Mesenchymal stem cell (in vitro differentiated cells and primary cell): ENCODE measurements at regions not wholly inside any gene's neighbourhood (a gene's known extent, or its start where the extent isn't known, plus 50 kb on each side); places are given as distances from the start of the nearest gene placed in this dataset.
A peak's percentile ranks its signal among the peaks of the same experiment; 100 is the strongest.

Source experiments
- DNase-seq: peaks from one replicate; pipeline ENCODE4 v3.0.0-alpha.2; 2013
- H2AFZ ChIP-seq: one replicate; pipeline ENCODE4 v1.6.1; 2013; ENCODE audit warnings: low read depth, mild to moderate bottlenecking, control low read depth, inconsistent platforms, low read length, moderate library complexity
- H2AK5ac ChIP-seq: 2 replicates; pipeline ENCODE4 v1.6.1; 2013; ENCODE audit warnings: low read length, moderate library complexity, mild to moderate bottlenecking, inconsistent platforms; ENCODE audit not compliant: severe bottlenecking
- H2BK120ac ChIP-seq: one replicate; pipeline ENCODE4 v1.6.1; 2013; ENCODE audit warnings: low read depth, mild to moderate bottlenecking, inconsistent platforms, low read length, moderate library complexity
- H2BK12ac ChIP-seq, 2 experiments: one replicate each; pipeline ENCODE4 v1.6.1; 2013; ENCODE audit warnings: inconsistent platforms in 2 of 2, low read length in 2 of 2, mild to moderate bottlenecking in 2 of 2, moderate library complexity in 2 of 2, control low read depth in 1 of 2
- H2BK15ac ChIP-seq: one replicate; pipeline ENCODE4 v1.6.1; 2013; ENCODE audit warnings: mild to moderate bottlenecking, low read depth, inconsistent platforms; ENCODE audit not compliant: poor library complexity, severe bottlenecking
- H2BK5ac ChIP-seq: 2 replicates; pipeline ENCODE4 v1.6.1; 2013; ENCODE audit warnings: low read depth, mild to moderate bottlenecking, low read length, control low read depth, inconsistent platforms; ENCODE audit not compliant: poor library complexity, severe bottlenecking
- H3K14ac ChIP-seq, 2 experiments: one replicate each; pipeline ENCODE4 v1.6.1; 2013; ENCODE audit warnings: inconsistent platforms in 2 of 2, low read length in 2 of 2, control low read depth in 1 of 2, mild to moderate bottlenecking in 1 of 2, moderate library complexity in 1 of 2
- H3K18ac ChIP-seq, 2 experiments: one replicate each; pipeline ENCODE4 v1.6.1; 2013; ENCODE audit warnings: inconsistent platforms in 2 of 2, low read length in 2 of 2, control low read depth in 1 of 2, low read depth in 1 of 2, mild to moderate bottlenecking in 1 of 2
- H3K23ac ChIP-seq, 2 experiments: one replicate each; pipeline ENCODE4 v1.6.1; 2013; ENCODE audit warnings: inconsistent platforms in 2 of 2, low read length in 2 of 2, mild to moderate bottlenecking in 2 of 2, moderate library complexity in 2 of 2, control low read depth in 1 of 2
- H3K27ac ChIP-seq: 2 replicates; pipeline ENCODE4 v1.5.1; 2013; ENCODE audit warnings: mild to moderate bottlenecking, moderate library complexity, low read length, control low read depth, inconsistent platforms; ENCODE audit not compliant: poor library complexity, severe bottlenecking
- H3K27me3 ChIP-seq, 2 experiments: 2 replicates each; pipeline versions ENCODE4 v1.6.1 to v1.7.0; 2013; ENCODE audit warnings: low read length in 2 of 2, mild to moderate bottlenecking in 2 of 2, moderate library complexity in 2 of 2, control low read depth in 1 of 2, inconsistent platforms in 1 of 2; ENCODE audit not compliant: control insufficient read depth in 1 of 2, insufficient read depth in 1 of 2
- H3K36me3 ChIP-seq, 2 experiments: 2 replicates each; pipeline versions ENCODE4 v1.6.1 to v1.7.0; 2013; ENCODE audit warnings: low read length in 2 of 2, control low read depth in 1 of 2, inconsistent platforms in 1 of 2, low read depth in 1 of 2, mild to moderate bottlenecking in 1 of 2; ENCODE audit not compliant: insufficient read depth in 2 of 2, control insufficient read depth in 1 of 2
- H3K4ac ChIP-seq, 2 experiments: one replicate each; pipeline ENCODE4 v1.6.1; 2013; ENCODE audit warnings: inconsistent platforms in 2 of 2, low read length in 2 of 2, mild to moderate bottlenecking in 2 of 2, moderate library complexity in 2 of 2, control low read depth in 1 of 2, low read depth in 1 of 2
- H3K4me1 ChIP-seq: 2 replicates; pipeline ENCODE4 v1.6.1; 2013; ENCODE audit warnings: low read depth, low read length, control low read depth; ENCODE audit not compliant: control insufficient read depth, insufficient read depth
- H3K4me2 ChIP-seq: 2 replicates; pipeline ENCODE4 v1.6.1; 2013; ENCODE audit warnings: low read length, mild to moderate bottlenecking, inconsistent platforms; ENCODE audit not compliant: poor library complexity, severe bottlenecking
- H3K4me3 ChIP-seq, 2 experiments: 2 replicates each; pipeline versions ENCODE4 v1.5.1 to v1.7.0; 2013; ENCODE audit warnings: low read length in 2 of 2, mild to moderate bottlenecking in 2 of 2, control low read depth in 1 of 2, low read depth in 1 of 2; ENCODE audit not compliant: insufficient read depth in 1 of 2
- H3K79me1 ChIP-seq: replicated peaks from 2 replicates; pipeline ENCODE4 v1.6.1; 2013; ENCODE audit warnings: mild to moderate bottlenecking, control low read depth, low read length, inconsistent platforms; ENCODE audit not compliant: poor library complexity, severe bottlenecking
- H3K9ac ChIP-seq: 2 replicates; pipeline ENCODE4 v1.7.0; 2013; ENCODE audit warnings: mild to moderate bottlenecking, low read length, moderate library complexity
- H3K9me3 ChIP-seq: 2 replicates; pipeline ENCODE4 v1.7.0; 2013; ENCODE audit warnings: mild to moderate bottlenecking, low read length; ENCODE audit not compliant: control insufficient read depth
- H4K8ac ChIP-seq: one replicate; pipeline ENCODE4 v1.6.1; 2013; ENCODE audit warnings: inconsistent platforms, mild to moderate bottlenecking, low read length, moderate library complexity
- H4K91ac ChIP-seq: one replicate; pipeline ENCODE4 v1.6.1; 2013; ENCODE audit warnings: mild to moderate bottlenecking, low read length, inconsistent platforms
- WGBS: methylation state at CpG from one replicate; pipeline ENCODE4 v1.1.7; 2013; ENCODE audit warnings: mixed read lengths; 5-methylcytosine and 5-hydroxymethylcytosine counted together

DNA sequence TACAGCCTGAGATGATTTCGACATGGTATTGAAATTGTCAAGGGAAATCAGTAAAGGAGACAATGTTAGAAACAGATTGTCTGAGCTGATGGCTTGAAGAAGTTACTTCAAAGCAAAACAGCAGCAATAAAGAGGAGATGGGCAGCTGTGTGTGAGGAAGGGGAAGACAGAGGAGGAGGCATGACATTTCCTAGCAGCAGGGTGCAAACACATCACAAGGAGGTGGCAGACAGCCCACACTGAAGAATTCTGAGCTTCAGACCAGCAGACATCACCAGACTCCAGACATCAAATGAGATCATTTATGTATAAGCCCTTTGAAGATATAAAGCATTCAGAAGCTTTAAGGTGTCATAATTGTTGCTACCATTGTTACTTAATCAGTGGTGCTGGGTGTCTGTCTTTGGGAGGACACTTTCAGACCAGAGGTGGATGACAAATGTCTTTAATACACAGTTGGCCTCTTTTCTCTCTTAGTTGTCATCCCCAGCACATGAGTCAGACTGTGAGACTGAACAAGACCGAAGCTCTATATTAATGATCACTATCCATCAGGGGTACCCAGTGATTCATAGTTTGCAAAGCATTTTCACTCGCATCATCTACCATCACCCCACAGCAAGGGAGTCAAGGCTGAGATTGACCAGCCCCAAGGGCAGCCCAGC, 203.9 kb downstream of the MINAR1 start:
- Histone ChIP-seq H3K4ac (no peak overlapping the region), H2AK5ac (no peak overlapping the region), H2BK12ac (no peak overlapping the region), H3K18ac (no peak overlapping the region), H3K4me2 (no peak overlapping the region), H3K4me1 (peaks cover 13% of the 10 kb centered on the region), H4K8ac (no peak overlapping the region), H3K27ac (no peak overlapping the region), H3K23ac (no peak overlapping the region), H4K91ac (no peak overlapping the region), H2AFZ (no peak overlapping the region), H3K36me3 (no peaks in the 10 kb centered on the region), H3K9me3 (peaks cover 3% of the 10 kb centered on the region), H3K79me1 (no peaks in the 10 kb centered on the region), H2BK15ac (no peak overlapping the region), H2BK5ac (no peak overlapping the region), H3K9ac (no peak overlapping the region), H3K4me3 (no peak overlapping the region), H3K14ac (no peak overlapping the region), H2BK120ac (no peak overlapping the region), H3K27me3 (no peaks in the 10 kb centered on the region)
- no peak for DNase-seq
- WGBS, result 40% methylated on average over 3 of the region's 3 CpGs

GRCh38 chr15:79640206-79640605, 208.1 kb downstream of the MINAR1 start:
- peak; percentile 63 for DNase-seq
- Histone ChIP-seq H2BK12ac (no peak overlapping the region), H2BK120ac (no peak overlapping the region), H3K9me3 (peaks cover 8% of the 10 kb centered on the region), H2AK5ac (no peak overlapping the region), H3K14ac (no peak overlapping the region), H2AFZ (peak overlapping the region; percentile 30), H3K23ac (no peak overlapping the region), H4K8ac (no peak overlapping the region), H4K91ac (no peak overlapping the region), H3K4ac (no peak overlapping the region), H3K9ac (no peak overlapping the region), H3K79me1 (no peaks in the 10 kb centered on the region), H2BK15ac (no peak overlapping the region), H3K18ac (no peak overlapping the region), H3K36me3 (no peaks in the 10 kb centered on the region), H3K4me2 (no peak overlapping the region), H3K4me3 (no peak overlapping the region), H3K27ac (peak overlapping the region; percentile 33), H3K27me3 (no peaks in the 10 kb centered on the region), H2BK5ac (no peak overlapping the region), H3K4me1 (peaks cover 10% of the 10 kb centered on the region)
- 24% methylated on average over 3 of the region's 3 CpGs for WGBS

- Histone ChIP-seq H3K79me1 (no peaks in the 10 kb centered on the region), H3K4ac (no peak overlapping the region), H3K18ac (no peak overlapping the region), H3K27me3 (no peaks in the 10 kb centered on the region), H3K4me1 (peaks cover 6% of the 10 kb centered on the region), H3K4me2 (no peak overlapping the region), H3K23ac (no peak overlapping the region), H2BK5ac (no peak overlapping the region), H2BK12ac (no peak overlapping the region), H4K91ac (no peak overlapping the region), H2BK120ac (no peak overlapping the region), H3K9me3 (peaks cover 14% of the 10 kb centered on the region), H3K14ac (no peak overlapping the region), H2AK5ac (no peak overlapping the region), H3K4me3 (no peak overlapping the region), H3K9ac (peak overlapping the region; percentile 5), H2AFZ (no peak overlapping the region), H3K27ac (no peak overlapping the region), H2BK15ac (no peak overlapping the region), H3K36me3 (no peaks in the 10 kb centered on the region), H4K8ac (no peak overlapping the region)
- no peak for DNase-seq
Observed at GRCh38 chr15:79641841-79642240, 209.7 kb downstream of the MINAR1 start.

DNA sequence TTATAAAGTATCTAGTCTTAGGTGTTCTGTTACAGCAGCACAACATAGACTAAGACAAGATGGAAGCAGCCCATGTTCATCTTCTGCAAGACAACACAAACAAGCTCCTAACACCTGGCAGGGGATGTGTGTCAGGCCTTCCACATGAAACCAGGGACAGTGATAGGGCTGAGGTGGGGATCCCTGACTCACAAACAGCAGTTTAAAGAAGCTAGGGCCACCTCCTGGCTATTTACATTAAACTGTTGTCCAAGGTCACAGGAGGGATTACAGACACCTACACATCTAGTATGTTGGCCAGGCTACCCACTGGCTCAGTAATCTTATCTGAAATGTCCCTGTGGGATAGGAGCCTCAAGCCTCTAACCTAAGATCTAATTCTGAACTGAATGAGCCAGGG, 211.3 kb downstream of the MINAR1 start:
- H4K8ac ChIP-seq, result no peak overlapping the region
- H3K4me3 ChIP-seq, result no peak overlapping the region
- H3K18ac ChIP-seq, result no peak overlapping the region
- no peaks in the 10 kb centered on the region for H3K27me3 ChIP-seq
- no peak overlapping the region for H4K91ac ChIP-seq
- H3K9ac ChIP-seq, result no peak overlapping the region
- no peak overlapping the region for H3K23ac ChIP-seq
- DNase-seq, result no peak
- H3K4me1 ChIP-seq, result peaks cover 6% of the 10 kb centered on the region
- no peak overlapping the region for H2AK5ac ChIP-seq
- H2BK5ac ChIP-seq, result no peak overlapping the region
- no peak overlapping the region for H2BK120ac ChIP-seq
- no peaks in the 10 kb centered on the region for H3K79me1 ChIP-seq
- no peaks in the 10 kb centered on the region for H3K36me3 ChIP-seq
- no peak overlapping the region for H2AFZ ChIP-seq
- H3K4me2 ChIP-seq, result no peak overlapping the region
- no peak overlapping the region for H2BK12ac ChIP-seq
- no peak overlapping the region for H2BK15ac ChIP-seq
- no peak overlapping the region for H3K14ac ChIP-seq
- no peak overlapping the region for H3K27ac ChIP-seq
- peaks cover 16% of the 10 kb centered on the region for H3K9me3 ChIP-seq
- no peak overlapping the region for H3K4ac ChIP-seq
